ENCODE measurements at regions not wholly inside any gene's neighbourhood (a gene's known extent, or its start where the extent isn't known, plus 50 kb on each side); places are given as distances from the start of the nearest gene placed in this dataset.

- TF ChIP-seq ZNF462 (CRISPR knock-in tag; IDR thresholded peaks at IDR 0.05) = no peak
- TF ChIP-seq, protein P1, sequence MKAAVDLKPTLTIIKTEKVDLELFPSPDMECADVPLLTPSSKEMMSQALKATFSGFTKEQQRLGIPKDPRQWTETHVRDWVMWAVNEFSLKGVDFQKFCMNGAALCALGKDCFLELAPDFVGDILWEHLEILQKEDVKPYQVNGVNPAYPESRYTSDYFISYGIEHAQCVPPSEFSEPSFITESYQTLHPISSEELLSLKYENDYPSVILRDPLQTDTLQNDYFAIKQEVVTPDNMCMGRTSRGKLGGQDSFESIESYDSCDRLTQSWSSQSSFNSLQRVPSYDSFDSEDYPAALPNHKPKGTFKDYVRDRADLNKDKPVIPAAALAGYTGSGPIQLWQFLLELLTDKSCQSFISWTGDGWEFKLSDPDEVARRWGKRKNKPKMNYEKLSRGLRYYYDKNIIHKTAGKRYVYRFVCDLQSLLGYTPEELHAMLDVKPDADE (IDR thresholded peaks at IDR 0.05) = no peak
Observed at GRCh38 chrX:75892749-75893148, 107.7 kb upstream of the MAGEE2 start (continued).

- no peak overlapping the region for H3K4me3 Mint-ChIP-seq
- Histone ChIP-seq H3K4me3 (no peak overlapping the region), H3K36me3 (ENCODE audit: insufficient read depth) (no peaks in the 10 kb centered on the region), H2AFZ (no peak overlapping the region), H4K20me1 (replicated peaks; ENCODE audit: insufficient read depth) (no peaks in the 10 kb centered on the region), H3K27ac (ENCODE audit: low read depth) (no peak overlapping the region), H3K4me2 (no peak overlapping the region), H3K27me3 (ENCODE audit: insufficient read depth) (no peaks in the 10 kb centered on the region), H3K4me1 (ENCODE audit: insufficient read depth) (no peaks in the 10 kb centered on the region), H3K9me2 (ENCODE audit: insufficient read depth) (peaks cover 2% of the 10 kb centered on the region; the same call in 1 of the 2 replicates), H3K79me2 (replicated peaks; ENCODE audit: insufficient read depth) (no peaks in the 10 kb centered on the region), H3F3A (replicated peaks; ENCODE audit: low read depth) (no peaks in the 10 kb centered on the region)
- peaks cover 1% of the 10 kb centered on the region for H3K27me3 Mint-ChIP-seq (ENCODE audit: insufficient read depth, low read depth, poor library complexity)
- no peak for ATAC-seq
- no peak for DNase-seq (ENCODE audit: low spot score)
- no peaks in the 10 kb centered on the region for H3K4me1 Mint-ChIP-seq
- H3K36me3 Mint-ChIP-seq (ENCODE audit: low read depth) = no peaks in the 10 kb centered on the region
- no peaks in the 10 kb centered on the region for H3K9me3 Mint-ChIP-seq
- H3K27ac Mint-ChIP-seq = no peak overlapping the region
- TF ChIP-seq NANOG (IDR thresholded peaks at IDR 0.05; ENCODE audit: borderline replicate concordance) (no peak), JUNB (IDR thresholded peaks at IDR 0.05; ENCODE audit: unreplicated experiment) (no peak), EZH2 (IDR thresholded peaks at IDR 0.05; ENCODE audit: low read depth, unreplicated experiment) (no peak), EZH2phosphoT487 (IDR thresholded peaks at IDR 0.05; ENCODE audit: unreplicated experiment) (no peak), REST (IDR thresholded peaks at IDR 0.05; ENCODE audit: unreplicated experiment) (no peak)
- TF ChIP-seq, protein P2, sequence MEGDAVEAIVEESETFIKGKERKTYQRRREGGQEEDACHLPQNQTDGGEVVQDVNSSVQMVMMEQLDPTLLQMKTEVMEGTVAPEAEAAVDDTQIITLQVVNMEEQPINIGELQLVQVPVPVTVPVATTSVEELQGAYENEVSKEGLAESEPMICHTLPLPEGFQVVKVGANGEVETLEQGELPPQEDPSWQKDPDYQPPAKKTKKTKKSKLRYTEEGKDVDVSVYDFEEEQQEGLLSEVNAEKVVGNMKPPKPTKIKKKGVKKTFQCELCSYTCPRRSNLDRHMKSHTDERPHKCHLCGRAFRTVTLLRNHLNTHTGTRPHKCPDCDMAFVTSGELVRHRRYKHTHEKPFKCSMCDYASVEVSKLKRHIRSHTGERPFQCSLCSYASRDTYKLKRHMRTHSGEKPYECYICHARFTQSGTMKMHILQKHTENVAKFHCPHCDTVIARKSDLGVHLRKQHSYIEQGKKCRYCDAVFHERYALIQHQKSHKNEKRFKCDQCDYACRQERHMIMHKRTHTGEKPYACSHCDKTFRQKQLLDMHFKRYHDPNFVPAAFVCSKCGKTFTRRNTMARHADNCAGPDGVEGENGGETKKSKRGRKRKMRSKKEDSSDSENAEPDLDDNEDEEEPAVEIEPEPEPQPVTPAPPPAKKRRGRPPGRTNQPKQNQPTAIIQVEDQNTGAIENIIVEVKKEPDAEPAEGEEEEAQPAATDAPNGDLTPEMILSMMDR (conservative IDR thresholded peaks at IDR 0.05; ENCODE audit: low read depth in 2 of 2) = no peak
Observed at GRCh38 chrX:75893281-75893680, 108.2 kb upstream of the MAGEE2 start.

Data from GM23338 (cell line).